Neutrophil (primary cell): ENCODE measurements at regions not wholly inside any gene's neighbourhood (a gene's known extent, or its start where the extent isn't known, plus 50 kb on each side); places are given as distances from the start of the nearest gene placed in this dataset.

Source experiments
- H3K27ac ChIP-seq: fragments of 200-600 bp; sonication (generic); 2 replicates; pipeline ENCODE4 v1.5.1; 2016; ENCODE audit warnings: mild to moderate bottlenecking, moderate library complexity
- H3K27me3 ChIP-seq: fragments of 200-600 bp; sonication (generic); 2 replicates; pipeline ENCODE4 v1.6.0; 2016; ENCODE audit warnings: mild to moderate bottlenecking
- H3K36me3 ChIP-seq: fragments of 200-600 bp; sonication (generic); 2 replicates; pipeline ENCODE4 v1.5.1; 2017
- H3K4me1 ChIP-seq, 2 experiments: fragments of 200-600 bp in 1 of 2; sonication (generic) in 1 of 2; 1 replicate in 1 of 2; 2 replicates in 1 of 2; pipeline versions ENCODE4 v1.5.1 to v1.6.1; 2013 to 2016; ENCODE audit warnings: low read depth in 1 of 2, low read length in 1 of 2, mild to moderate bottlenecking in 1 of 2, moderate library complexity in 1 of 2; ENCODE audit not compliant: control insufficient read depth in 1 of 2, insufficient read depth in 1 of 2
- H3K4me3 ChIP-seq, 2 experiments: fragments of 200-600 bp in 1 of 2; sonication (generic) in 1 of 2; 1 replicate in 1 of 2; 2 replicates in 1 of 2; pipeline ENCODE4 v1.5.1; 2013 to 2016; ENCODE audit warnings: low read depth in 1 of 2, low read length in 1 of 2, mild to moderate bottlenecking in 1 of 2, moderate library complexity in 1 of 2
- H3K9me3 ChIP-seq: fragments of 200-600 bp; sonication (generic); 2 replicates; pipeline ENCODE4 v1.5.1; 2016
- TF ChIP-seq, protein P1 (sequence below): fragments of 200-600 bp; sonication (generic); IDR thresholded peaks from 2 replicates; pipeline ENCODE4 v1.5.1; 2016; ENCODE audit warnings: antibody characterized with exemption

- Histone ChIP-seq H3K9me3 (no peaks in the 10 kb centered on the region), H3K4me3 (no peak overlapping the region), H3K27ac (no peak overlapping the region), H3K27me3 (no peaks in the 10 kb centered on the region), H3K36me3 (no peaks in the 10 kb centered on the region), H3K4me1 (no peaks in the 10 kb centered on the region)
- TF ChIP-seq, protein P1, sequence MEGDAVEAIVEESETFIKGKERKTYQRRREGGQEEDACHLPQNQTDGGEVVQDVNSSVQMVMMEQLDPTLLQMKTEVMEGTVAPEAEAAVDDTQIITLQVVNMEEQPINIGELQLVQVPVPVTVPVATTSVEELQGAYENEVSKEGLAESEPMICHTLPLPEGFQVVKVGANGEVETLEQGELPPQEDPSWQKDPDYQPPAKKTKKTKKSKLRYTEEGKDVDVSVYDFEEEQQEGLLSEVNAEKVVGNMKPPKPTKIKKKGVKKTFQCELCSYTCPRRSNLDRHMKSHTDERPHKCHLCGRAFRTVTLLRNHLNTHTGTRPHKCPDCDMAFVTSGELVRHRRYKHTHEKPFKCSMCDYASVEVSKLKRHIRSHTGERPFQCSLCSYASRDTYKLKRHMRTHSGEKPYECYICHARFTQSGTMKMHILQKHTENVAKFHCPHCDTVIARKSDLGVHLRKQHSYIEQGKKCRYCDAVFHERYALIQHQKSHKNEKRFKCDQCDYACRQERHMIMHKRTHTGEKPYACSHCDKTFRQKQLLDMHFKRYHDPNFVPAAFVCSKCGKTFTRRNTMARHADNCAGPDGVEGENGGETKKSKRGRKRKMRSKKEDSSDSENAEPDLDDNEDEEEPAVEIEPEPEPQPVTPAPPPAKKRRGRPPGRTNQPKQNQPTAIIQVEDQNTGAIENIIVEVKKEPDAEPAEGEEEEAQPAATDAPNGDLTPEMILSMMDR: no peak
Observed at GRCh38 chr11:130634961-130635473, 186.6 kb downstream of the ADAMTS15 start.

GRCh38 chr11:130635937-130636630, 187.6 kb downstream of the ADAMTS15 start:
- TF ChIP-seq, protein P1: no peak
- Histone ChIP-seq H3K4me1 (no peaks in the 10 kb centered on the region), H3K36me3 (no peaks in the 10 kb centered on the region), H3K9me3 (no peaks in the 10 kb centered on the region), H3K4me3 (no peak overlapping the region), H3K27me3 (no peaks in the 10 kb centered on the region), H3K27ac (no peak overlapping the region)

DNA sequence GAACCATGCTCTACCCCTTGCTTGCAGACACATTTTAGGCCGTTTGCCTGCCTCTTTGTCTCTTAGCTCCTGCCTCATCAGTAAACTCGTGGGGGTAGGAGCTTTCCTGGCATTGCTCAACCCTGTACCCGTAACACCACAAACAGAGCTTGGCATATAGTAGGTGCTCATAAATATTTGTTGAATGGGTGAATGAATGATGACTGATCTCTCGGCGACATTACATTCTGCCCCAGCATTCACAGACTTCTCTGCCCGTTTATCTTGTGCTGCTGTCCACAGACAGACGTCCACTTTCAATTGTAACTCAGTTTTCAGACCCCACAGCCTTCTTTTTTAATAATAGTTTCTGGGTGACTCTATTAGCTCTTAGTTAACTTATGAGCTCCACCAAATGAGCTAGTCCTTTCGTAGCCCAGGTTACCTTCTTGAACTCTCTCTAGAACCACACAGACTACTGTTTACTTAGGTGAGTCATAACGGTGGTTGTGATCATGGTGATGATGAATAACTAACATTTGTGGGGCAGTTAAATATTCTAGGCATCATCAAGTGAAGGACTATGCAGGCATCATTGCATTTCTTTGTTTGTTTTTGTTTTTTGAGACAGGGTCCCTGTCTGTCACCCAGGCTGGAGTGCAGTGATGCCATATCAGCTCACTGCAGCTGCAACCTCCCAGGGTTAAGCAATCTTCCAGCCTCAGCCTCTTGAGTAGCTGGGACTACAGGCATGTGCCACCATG, 188.4 kb downstream of the ADAMTS15 start:
- Histone ChIP-seq H3K36me3 (no peaks in the 10 kb centered on the region), H3K27ac (no peak overlapping the region), H3K4me1 (no peaks in the 10 kb centered on the region), H3K9me3 (no peaks in the 10 kb centered on the region), H3K27me3 (no peaks in the 10 kb centered on the region), H3K4me3 (no peak overlapping the region)
- TF ChIP-seq, protein P1: no peak

DNA sequence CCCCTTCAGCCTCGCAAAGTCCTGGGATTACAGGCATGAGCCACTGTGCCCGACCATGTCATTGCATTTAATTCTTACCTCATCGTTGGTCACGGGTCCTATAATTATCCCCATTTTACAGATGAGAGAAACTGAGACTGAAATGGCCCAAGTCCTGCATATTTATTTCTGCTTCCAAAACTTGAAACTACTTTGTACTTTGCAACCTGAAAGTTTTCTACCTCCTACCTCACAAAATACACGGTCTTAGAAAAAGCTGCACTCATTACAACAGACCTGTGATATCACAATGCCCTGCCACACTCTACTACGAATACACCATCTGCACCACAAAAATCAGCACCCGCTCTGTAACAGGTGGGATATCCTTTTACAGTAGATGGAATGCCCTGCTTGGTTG, 189.1 kb downstream of the ADAMTS15 start:
- H3K27ac ChIP-seq: no peak overlapping the region
- no peaks in the 10 kb centered on the region for H3K9me3 ChIP-seq

DNA sequence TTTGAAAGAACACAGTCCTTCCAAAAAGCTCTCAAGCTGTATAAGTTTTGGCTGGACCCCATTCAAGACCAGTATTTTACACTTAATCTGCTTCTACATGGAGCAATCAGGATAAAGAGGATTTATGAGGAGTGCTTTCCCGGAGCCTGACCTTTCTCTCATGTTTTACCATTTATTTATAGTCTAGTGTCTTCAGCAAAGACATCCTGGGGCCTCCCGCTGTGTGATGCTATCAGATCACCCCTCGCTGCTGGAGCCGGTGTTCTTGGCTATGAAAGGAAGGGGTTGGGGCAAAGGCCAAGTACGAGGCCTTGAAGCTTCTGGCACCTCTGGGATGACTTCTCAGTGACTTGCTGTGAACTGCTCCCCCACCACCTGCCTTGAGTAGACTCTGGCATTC, 189.6 kb downstream of the ADAMTS15 start:
- H3K9me3 ChIP-seq: no peaks in the 10 kb centered on the region
- no peaks in the 10 kb centered on the region for H3K36me3 ChIP-seq
- peaks cover 2% of the 10 kb centered on the region for H3K27me3 ChIP-seq
- H3K4me1 ChIP-seq: no peaks in the 10 kb centered on the region
- no peak overlapping the region for H3K4me3 ChIP-seq
- no peak overlapping the region for H3K27ac ChIP-seq
- TF ChIP-seq, protein P1: no peak

More for the DNA sequence above, 189.1 kb downstream of the ADAMTS15 start:
- no peak overlapping the region for H3K4me3 ChIP-seq
- H3K27me3 ChIP-seq: no peaks in the 10 kb centered on the region
- TF ChIP-seq, protein P1: no peak
- H3K4me1 ChIP-seq: no peaks in the 10 kb centered on the region
- no peaks in the 10 kb centered on the region for H3K36me3 ChIP-seq
